ENCODE measurements at regions not wholly inside any gene's neighbourhood (a gene's known extent, or its start where the extent isn't known, plus 50 kb on each side); places are given as distances from the start of the nearest gene placed in this dataset.

DNA sequence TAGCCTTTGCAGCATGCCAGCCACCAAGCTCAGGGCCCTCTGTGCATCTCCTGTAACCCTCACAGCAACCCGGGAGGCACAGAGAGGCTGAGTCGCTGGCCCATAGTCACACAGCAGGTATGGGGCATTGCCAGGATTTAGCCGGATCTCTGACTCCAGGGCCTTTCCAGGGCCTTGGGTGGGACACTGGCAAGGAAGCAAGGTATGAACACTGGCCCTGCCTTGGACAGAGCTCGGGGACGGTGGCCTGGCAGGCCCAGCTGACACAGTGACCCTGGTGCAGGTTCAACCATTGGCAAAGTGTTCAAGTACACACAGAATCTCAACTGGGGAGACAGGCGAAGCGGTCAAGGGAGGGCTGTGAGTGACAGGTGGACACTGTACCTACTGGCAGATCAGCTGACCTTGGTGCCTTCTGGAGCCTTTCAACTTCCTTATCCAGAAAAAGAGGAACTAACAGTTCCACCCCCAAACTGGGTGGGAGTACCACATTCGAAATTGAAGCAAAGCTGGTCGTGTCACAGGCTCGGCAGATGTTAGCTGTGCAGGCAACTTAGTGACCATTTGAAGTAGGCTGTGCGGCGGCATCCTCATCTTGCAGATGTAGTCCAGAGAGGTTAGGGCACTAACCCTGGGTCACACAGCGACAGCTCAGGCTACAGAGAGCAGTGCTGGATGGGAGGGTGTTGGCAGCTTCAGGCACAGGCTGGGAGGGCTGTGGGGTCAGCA, 287.4 kb downstream of the SEC14L1 start:
- TF ChIP-seq EP300 (IDR thresholded peaks at IDR 0.05; ENCODE audit: borderline replicate concordance) (no peak), TAF1 (IDR thresholded peaks at IDR 0.05; ENCODE audit: low read depth) (no peak), CREB1 (IDR thresholded peaks at IDR 0.05; ENCODE audit: low read depth) (no peak), CEBPB (IDR thresholded peaks at IDR 0.05) (no peak), RAD21 (IDR thresholded peaks at IDR 0.05; ENCODE audit: low read depth) (no peak), YY1 (IDR thresholded peaks at IDR 0.05; ENCODE audit: low read depth) (no peak)
- TF ChIP-seq, protein P1, sequence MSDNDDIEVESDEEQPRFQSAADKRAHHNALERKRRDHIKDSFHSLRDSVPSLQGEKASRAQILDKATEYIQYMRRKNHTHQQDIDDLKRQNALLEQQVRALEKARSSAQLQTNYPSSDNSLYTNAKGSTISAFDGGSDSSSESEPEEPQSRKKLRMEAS (IDR thresholded peaks at IDR 0.05): no peak

Measured in Ishikawa (cell line).